Gastroesophageal sphincter (tissue), 3 donors: ENCODE measurements at regions not wholly inside any gene's neighbourhood (a gene's known extent, or its start where the extent isn't known, plus 50 kb on each side); places are given as distances from the start of the nearest gene placed in this dataset.

Experiments used
- EP300 ChIP-seq: sonication (generic); formaldehyde crosslinking; IDR thresholded peaks from one replicate; pipeline ENCODE4 v1.6.1; 2017; ENCODE audit warnings: antibody characterized with exemption, mild to moderate bottlenecking
- POLR2A ChIP-seq, 2 donors: fragments of 450-650 bp; IDR thresholded peaks; one replicate each; pipeline ENCODE4 v1.6.1; 2017; ENCODE audit warnings: antibody characterized with exemption in 2 of 2, mild to moderate bottlenecking in 2 of 2, moderate library complexity in 1 of 2
- POLR2AphosphoS5 ChIP-seq: sonication (generic); formaldehyde crosslinking; IDR thresholded peaks from one replicate; pipeline ENCODE4 v1.6.1; 2017; ENCODE audit warnings: antibody characterized with exemption
- TF ChIP-seq, protein P1 (sequence below), 4 experiments: fragments of 200-600 bp in 2 of 4; fragments of 450-650 bp in 2 of 4; sonication (generic) in 1 of 4; IDR thresholded peaks; one replicate each; pipeline ENCODE4 v1.5.1; 2017 to 2019; ENCODE audit warnings: antibody characterized with exemption in 4 of 4, mild to moderate bottlenecking in 2 of 4, moderate library complexity in 2 of 4

DNA sequence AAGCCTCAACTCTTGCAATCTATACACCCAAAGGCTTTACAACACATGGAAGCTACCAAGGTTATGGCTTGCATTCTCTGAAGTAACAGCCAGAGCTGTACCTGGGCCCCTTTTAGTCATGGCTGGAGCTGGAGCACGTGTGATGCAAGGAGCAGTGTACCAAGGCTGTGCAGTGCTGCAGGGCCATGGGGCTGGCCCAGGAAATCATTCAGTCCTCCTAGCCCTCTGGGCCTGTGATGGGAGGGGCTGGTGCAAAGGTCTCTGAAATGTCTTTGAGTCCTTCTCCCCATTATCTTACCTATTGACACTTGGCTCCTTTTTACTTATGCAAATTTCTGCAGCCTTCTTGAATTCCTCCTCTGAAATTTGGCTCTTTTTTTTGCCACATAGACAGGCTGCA is 500.1 kb upstream of the FAM47C start:
- TF ChIP-seq, protein P1, sequence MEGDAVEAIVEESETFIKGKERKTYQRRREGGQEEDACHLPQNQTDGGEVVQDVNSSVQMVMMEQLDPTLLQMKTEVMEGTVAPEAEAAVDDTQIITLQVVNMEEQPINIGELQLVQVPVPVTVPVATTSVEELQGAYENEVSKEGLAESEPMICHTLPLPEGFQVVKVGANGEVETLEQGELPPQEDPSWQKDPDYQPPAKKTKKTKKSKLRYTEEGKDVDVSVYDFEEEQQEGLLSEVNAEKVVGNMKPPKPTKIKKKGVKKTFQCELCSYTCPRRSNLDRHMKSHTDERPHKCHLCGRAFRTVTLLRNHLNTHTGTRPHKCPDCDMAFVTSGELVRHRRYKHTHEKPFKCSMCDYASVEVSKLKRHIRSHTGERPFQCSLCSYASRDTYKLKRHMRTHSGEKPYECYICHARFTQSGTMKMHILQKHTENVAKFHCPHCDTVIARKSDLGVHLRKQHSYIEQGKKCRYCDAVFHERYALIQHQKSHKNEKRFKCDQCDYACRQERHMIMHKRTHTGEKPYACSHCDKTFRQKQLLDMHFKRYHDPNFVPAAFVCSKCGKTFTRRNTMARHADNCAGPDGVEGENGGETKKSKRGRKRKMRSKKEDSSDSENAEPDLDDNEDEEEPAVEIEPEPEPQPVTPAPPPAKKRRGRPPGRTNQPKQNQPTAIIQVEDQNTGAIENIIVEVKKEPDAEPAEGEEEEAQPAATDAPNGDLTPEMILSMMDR (IDR thresholded peaks at IDR 0.05): no peak
- TF ChIP-seq EP300 (no peak), POLR2AphosphoS5 (no peak), POLR2A (IDR thresholded peaks at IDR 0.05) (no peak)
